Activated CD8-positive, alpha-beta T cell treated with anti-CD3 and anti-CD28 coated beads for 36 hours (primary cell): ENCODE measurements at regions not wholly inside any gene's neighbourhood (a gene's known extent, or its start where the extent isn't known, plus 50 kb on each side); places are given as distances from the start of the nearest gene placed in this dataset.

Experiments used
- ATAC-seq: fragments of 200-7000 bp; cut with Tn5 transposase; one replicate; pipeline ENCODE4 v1.10.0; 2021; ENCODE audit warnings: mild to moderate bottlenecking, moderate library complexity
- CTCF ChIA-PET: fragments of 350-600 bp; sonication (Branson Sonifier 250); formaldehyde crosslinking; loops from one replicate; lab custom pipeline; 2021; ENCODE audit warnings: antibody characterized with exemption; lab: Charles Lee
- POLR2A ChIA-PET: fragments of 350-600 bp; sonication (Branson Sonifier 250); formaldehyde crosslinking; loops from one replicate; lab custom pipeline; 2021; ENCODE audit warnings: antibody characterized with exemption; lab: Charles Lee
- DNase-seq: peaks from one replicate; pipeline ENCODE4 v3.0.0-alpha.2; 2020
- H3K27ac Mint-ChIP-seq: one replicate; pipeline ENCODE4 v1.8.0; 2021; ENCODE audit warnings: mild to moderate bottlenecking, mixed read lengths
- H3K27me3 Mint-ChIP-seq: one replicate; pipeline ENCODE4 v1.8.0; 2021; ENCODE audit warnings: mixed read lengths
- H3K36me3 Mint-ChIP-seq: one replicate; pipeline ENCODE4 v1.8.0; 2021; ENCODE audit warnings: low read depth, mixed read lengths
- H3K4me1 Mint-ChIP-seq: one replicate; pipeline ENCODE4 v1.8.0; 2021; ENCODE audit warnings: low read depth, mixed read lengths
- H3K4me3 Mint-ChIP-seq: one replicate; pipeline ENCODE4 v1.8.0; 2021; ENCODE audit warnings: mild to moderate bottlenecking, moderate library complexity, mixed read lengths
- H3K9me3 Mint-ChIP-seq: one replicate; pipeline ENCODE4 v1.8.0; 2021; ENCODE audit warnings: mixed read lengths
- intact Hi-C: fragments of 100-400 bp; cut with micrococcal nuclease; formaldehyde crosslinking; loops from one replicate; pipeline ENCODE4 v1.10.0; 2022
- TF ChIP-seq, protein P1 (sequence below): fragments of 200-600 bp; IDR thresholded peaks from one replicate; pipeline ENCODE4 v1.8.0; 2022; ENCODE audit warnings: antibody characterized with exemption, mild to moderate bottlenecking

- no peaks in the 10 kb centered on the region for H3K4me1 Mint-ChIP-seq
- intact Hi-C loops, result no loop called here
- no peaks in the 10 kb centered on the region for H3K36me3 Mint-ChIP-seq
- TF ChIP-seq, protein P1, sequence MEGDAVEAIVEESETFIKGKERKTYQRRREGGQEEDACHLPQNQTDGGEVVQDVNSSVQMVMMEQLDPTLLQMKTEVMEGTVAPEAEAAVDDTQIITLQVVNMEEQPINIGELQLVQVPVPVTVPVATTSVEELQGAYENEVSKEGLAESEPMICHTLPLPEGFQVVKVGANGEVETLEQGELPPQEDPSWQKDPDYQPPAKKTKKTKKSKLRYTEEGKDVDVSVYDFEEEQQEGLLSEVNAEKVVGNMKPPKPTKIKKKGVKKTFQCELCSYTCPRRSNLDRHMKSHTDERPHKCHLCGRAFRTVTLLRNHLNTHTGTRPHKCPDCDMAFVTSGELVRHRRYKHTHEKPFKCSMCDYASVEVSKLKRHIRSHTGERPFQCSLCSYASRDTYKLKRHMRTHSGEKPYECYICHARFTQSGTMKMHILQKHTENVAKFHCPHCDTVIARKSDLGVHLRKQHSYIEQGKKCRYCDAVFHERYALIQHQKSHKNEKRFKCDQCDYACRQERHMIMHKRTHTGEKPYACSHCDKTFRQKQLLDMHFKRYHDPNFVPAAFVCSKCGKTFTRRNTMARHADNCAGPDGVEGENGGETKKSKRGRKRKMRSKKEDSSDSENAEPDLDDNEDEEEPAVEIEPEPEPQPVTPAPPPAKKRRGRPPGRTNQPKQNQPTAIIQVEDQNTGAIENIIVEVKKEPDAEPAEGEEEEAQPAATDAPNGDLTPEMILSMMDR, result no peak
- no peak overlapping the region for H3K27ac Mint-ChIP-seq
- peaks cover 6% of the 10 kb centered on the region for H3K9me3 Mint-ChIP-seq
- DNase-seq (no peak), ATAC-seq (no peak)
- CTCF ChIA-PET, result interaction anchor here (1.1 kb wide), 1 partner anchor 29 kb away, joined by 3 read pairs; no protein-coding TSS in a partner anchor
- H3K27me3 Mint-ChIP-seq, result no peaks in the 10 kb centered on the region
- POLR2A ChIA-PET, result no interaction called here
- no peak overlapping the region for H3K4me3 Mint-ChIP-seq
Measured at GRCh38 chr1:59218521-59219236, 78.2 kb upstream of the FGGY start.

DNA sequence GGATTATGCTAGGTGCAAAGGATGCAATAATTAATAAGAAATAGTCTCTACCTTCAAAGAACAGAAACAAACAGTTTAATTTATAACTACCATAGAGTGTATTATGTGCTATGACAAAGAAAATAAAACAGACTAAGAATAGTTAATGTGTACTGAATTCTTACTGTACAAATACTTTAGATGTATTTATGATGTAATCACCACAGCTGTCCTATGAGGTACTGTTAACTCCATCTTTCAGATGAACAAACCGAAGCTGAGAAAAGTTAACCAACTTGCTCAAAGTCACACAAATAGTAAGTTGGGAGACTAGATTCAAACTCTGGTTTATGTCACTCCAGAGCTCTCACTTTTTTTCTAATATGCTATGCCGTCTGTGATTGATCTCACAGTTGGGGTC, 77.0 kb upstream of the FGGY start:
- intact Hi-C loops, result no loop called here
- Mint-ChIP-seq H3K27ac (no peak overlapping the region), H3K9me3 (peaks cover 6% of the 10 kb centered on the region), H3K4me1 (no peaks in the 10 kb centered on the region), H3K27me3 (no peaks in the 10 kb centered on the region), H3K4me3 (no peak overlapping the region), H3K36me3 (no peaks in the 10 kb centered on the region)
- TF ChIP-seq, protein P1, result no peak
- ATAC-seq (no peak), DNase-seq (no peak)
- POLR2A ChIA-PET, result no interaction called here
- CTCF ChIA-PET, result no interaction called here

DNA sequence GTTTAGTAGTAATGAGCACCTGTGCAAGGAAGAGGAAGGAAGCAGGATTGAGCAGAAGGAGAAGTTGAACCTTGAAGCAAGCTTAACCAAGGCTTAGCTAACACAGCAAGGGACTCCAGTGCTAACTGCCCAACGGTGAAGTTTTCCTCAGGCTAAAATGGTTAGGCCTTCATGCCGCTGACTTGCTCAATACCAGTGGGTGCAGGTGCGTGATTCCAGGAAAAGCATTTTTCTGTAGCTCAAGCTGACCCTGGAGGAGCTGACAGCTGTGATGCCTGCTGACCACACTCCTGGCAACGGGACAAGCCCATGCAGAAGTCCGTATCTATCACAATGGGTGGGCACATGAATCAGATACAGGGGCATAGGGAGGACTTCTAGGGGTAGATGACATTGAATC, 76.5 kb upstream of the FGGY start:
- CTCF ChIA-PET, result interaction anchor here (0.8 kb wide), 1 partner anchor 343 kb away, joined by 3 read pairs; no protein-coding TSS in a partner anchor

GRCh38 chr1:59223198-59223597, 73.7 kb upstream of the FGGY start:
- H3K27ac Mint-ChIP-seq, result no peak overlapping the region
- no peaks in the 10 kb centered on the region for H3K9me3 Mint-ChIP-seq
- CTCF ChIA-PET, result interaction anchor here (1.5 kb wide), 1 partner anchor 476 kb away, joined by 6 read pairs; no protein-coding TSS in a partner anchor
- H3K4me1 Mint-ChIP-seq, result no peaks in the 10 kb centered on the region
- H3K27me3 Mint-ChIP-seq, result no peaks in the 10 kb centered on the region
- no peak overlapping the region for H3K4me3 Mint-ChIP-seq
- no peak for ATAC-seq
- intact Hi-C loops, result no loop called here
- DNase-seq, result no peak
- TF ChIP-seq, protein P1, result no peak
- H3K36me3 Mint-ChIP-seq, result no peaks in the 10 kb centered on the region
- POLR2A ChIA-PET, result interaction anchor here (0.6 kb wide), 1 partner anchor 772 kb away, joined by 3 read pairs; no protein-coding TSS in a partner anchor

More for the DNA sequence above, 76.5 kb upstream of the FGGY start:
- ATAC-seq (no peak), DNase-seq (no peak)
- TF ChIP-seq, protein P1, result no peak
- Mint-ChIP-seq H3K9me3 (peaks cover 6% of the 10 kb centered on the region), H3K27ac (no peak overlapping the region), H3K4me3 (no peak overlapping the region), H3K36me3 (no peaks in the 10 kb centered on the region), H3K4me1 (no peaks in the 10 kb centered on the region), H3K27me3 (no peaks in the 10 kb centered on the region)
- intact Hi-C loops, result no loop called here
- POLR2A ChIA-PET, result no interaction called here

DNA sequence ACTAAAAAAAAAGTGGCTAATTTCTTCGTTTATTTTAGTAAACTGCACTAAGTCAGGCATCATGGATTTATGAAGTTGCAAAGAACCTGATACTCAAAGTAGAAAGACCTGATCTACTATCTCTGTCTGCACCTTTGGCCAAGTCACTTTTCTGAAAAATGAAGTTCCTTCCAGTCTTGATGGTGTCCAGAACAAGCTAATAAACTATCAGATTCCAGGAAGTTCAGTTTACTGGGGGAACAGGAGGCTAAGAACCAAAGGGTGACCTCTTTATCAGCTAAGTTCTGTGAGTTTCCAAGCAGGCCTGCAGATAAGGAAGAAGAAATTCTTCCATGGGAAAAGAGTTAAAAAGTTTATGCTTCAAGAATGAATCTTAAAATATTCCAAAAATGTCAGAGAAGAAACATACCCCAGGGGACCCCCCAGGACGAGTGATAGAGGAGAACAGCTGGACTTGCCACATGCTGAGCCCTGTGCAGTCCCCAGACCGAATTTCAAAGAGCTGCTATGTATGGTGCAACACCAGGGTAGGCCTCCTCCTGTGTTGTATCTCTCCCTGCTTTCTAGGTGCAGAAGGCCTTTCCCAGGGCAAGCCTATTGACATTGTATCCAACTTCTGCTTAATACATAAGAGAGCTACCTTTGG, 72.8 kb upstream of the FGGY start:
- intact Hi-C loops, result no loop called here
- ATAC-seq (no peak), DNase-seq (no peak)
- Mint-ChIP-seq H3K4me1 (no peaks in the 10 kb centered on the region), H3K4me3 (no peak overlapping the region), H3K27ac (no peak overlapping the region), H3K9me3 (no peaks in the 10 kb centered on the region), H3K36me3 (no peaks in the 10 kb centered on the region), H3K27me3 (no peaks in the 10 kb centered on the region)
- ChIA-PET POLR2A (no interaction called here), CTCF (interaction anchor here (1.5 kb wide), 1 partner anchor 475 kb away, joined by 6 read pairs; no protein-coding TSS in a partner anchor)
- TF ChIP-seq, protein P1, result no peak
